SHP77 treated with DMSO at 0.1 percent for 48 hours (cell line): ENCODE measurements at regions not wholly inside any gene's neighbourhood (a gene's known extent, or its start where the extent isn't known, plus 50 kb on each side); places are given as distances from the start of the nearest gene placed in this dataset.
A peak's percentile ranks its signal among the peaks of the same experiment; 100 is the strongest.
"Not testable (repeated sequence)": the region's sequence is repeated elsewhere in the genome, so short reads cannot be mapped to it uniquely, and the experiment has no call there.

Experiments
- DNase-seq: peaks from one replicate; lab custom pipeline; 2025; lab: John Stamatoyannopoulos, UW

GRCh38 chr9:2497666-2498400 is 123.8 kb upstream of the VLDLR start:
- no peak for DNase-seq

- no peak for DNase-seq
These were observed 119.4 kb upstream of the VLDLR start for GRCh38 chr9:2502210-2502609.

- DNase-seq: no peak
These were observed 118.8 kb upstream of the VLDLR start for GRCh38 chr9:2502760-2503159.

DNA sequence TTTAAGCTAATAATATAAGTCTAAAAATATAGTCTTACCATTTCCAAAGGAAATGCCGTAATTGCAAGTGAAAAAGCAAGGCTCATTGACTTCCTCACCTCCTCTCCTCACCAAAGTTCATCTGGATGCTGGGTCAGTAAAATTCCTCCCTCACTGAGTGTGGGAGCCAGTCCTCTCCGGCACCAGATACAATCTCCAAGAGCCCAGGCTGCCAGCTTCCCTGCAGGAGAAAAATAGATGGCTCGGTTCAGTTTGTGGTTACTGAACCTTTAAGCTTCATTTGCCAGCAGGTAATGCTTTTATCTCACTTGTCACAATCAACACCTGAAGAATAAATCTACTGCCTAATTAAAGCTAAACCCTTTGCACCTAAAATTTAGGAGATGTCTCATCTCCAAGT is 115.3 kb upstream of the VLDLR start:
- DNase-seq: no peak

GRCh38 chr9:2523591-2523990 is 98.0 kb upstream of the VLDLR start:
- DNase-seq: no peak

DNA sequence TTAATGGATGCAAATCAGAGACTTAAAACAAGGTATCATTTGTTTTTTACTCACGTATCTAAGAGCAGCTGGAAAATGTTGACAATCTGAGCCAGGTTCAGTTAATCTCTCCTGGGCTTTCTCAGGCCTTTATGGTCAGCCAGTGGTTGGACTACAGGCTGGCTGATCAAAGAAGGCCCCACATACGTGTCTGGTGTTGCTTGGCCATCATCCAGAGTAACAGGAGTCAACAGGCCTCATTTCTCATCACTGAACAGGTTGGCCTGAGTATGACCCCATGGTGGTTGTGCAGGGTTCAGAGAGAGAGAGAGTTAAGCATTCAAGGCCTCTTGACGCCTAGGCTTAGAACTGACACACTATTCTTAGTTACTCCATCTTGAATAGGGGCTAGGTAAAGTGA is 97.0 kb upstream of the VLDLR start:
- no peak for DNase-seq

DNA sequence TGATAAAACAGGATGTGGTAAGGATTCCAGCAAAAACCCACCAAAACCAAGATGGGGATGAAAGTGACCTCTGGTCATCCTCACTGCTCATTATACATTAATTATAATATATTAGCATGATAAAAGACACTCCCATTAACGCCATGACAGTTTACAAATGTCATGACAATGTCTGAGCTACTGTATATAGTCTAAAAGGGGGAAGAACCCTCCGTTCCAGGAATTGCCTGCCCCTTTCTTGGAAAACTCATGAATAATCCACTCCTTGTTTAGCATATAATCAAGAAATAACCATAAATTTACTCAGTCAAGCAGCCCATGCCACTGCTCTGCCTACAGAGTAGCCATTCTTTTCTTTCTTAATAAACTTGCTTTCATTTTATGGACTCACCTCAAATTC is 96.4 kb upstream of the VLDLR start:
- no peak for DNase-seq

GRCh38 chr9:2526071-2526828 is 95.3 kb upstream of the VLDLR start:
- DNase-seq: no peak

- DNase-seq: no peak
These were observed 90.1 kb upstream of the VLDLR start for GRCh38 chr9:2531481-2531880.

DNA sequence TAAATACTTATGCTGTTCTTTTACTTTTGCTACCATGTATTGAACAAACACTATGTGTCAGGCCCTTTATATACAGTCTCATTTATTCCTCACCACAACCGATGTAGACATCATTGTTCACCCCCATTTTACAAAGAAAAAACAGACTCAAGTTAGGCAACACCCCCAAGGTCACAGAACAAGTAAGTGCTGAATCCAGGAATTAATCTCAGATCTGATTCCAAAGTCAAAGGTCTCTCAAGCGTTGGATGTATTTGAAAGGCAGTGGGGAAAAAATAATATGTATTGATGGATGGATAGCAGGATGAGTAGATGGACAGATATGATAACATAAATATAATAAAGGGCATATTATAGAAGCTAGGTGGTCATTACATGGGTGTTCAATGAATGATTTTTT is 85.1 kb upstream of the VLDLR start:
- no peak for DNase-seq

GRCh38 chr9:2545881-2546490 is 75.6 kb upstream of the VLDLR start:
- no peak for DNase-seq

- DNase-seq: not testable (repeated sequence)
These were observed 65.5 kb upstream of the VLDLR start for GRCh38 chr9:2555899-2556600.

- DNase-seq: no peak
These were observed 63.9 kb upstream of the VLDLR start for GRCh38 chr9:2557693-2558092.

DNA sequence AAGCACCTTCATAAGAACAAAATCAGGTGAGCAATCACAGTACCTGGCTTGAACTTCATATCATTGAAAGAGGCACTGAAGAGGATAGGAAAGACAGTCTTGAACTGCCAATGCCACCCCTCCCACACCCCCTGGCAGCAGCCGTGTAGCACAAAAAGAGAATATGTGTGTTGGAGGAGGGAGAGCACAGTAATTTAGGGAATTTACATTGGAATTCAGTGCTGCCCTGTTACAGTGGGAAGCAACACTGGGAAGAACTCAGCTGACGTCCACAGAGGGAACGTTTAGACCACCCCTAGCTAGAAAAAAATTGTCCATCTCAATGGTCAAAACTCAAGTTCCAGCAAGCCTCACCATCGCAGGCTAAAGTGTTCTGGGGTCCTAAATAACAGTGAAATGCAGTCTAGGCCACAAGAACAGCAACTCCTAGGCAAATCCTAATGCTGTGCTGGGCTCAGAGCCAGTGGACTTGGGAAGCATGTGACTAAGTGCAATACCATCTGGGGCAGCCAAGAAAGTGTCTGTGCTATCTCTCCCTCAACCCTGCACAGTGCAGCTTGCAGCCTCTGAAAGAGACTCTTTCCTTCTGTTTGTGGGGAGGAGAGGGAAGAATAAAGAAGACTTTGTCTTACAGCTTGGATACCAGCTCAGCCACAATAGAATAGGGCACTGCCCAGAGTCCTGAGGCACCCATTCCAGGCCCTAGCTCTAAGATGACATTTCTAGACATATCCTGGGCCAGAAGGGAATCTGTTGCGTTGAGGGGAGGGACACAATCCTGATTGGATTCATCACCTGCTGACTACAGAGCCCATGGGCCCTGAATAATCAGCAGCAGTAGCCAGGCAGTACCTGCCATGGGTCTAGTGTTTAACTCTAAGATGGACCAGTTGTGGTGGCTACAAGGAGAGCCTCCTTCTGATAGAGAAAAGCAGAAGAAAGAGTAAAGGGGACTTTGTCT is 62.1 kb upstream of the VLDLR start:
- no peak for DNase-seq

GRCh38 chr9:2560180-2560579 is 61.4 kb upstream of the VLDLR start:
- DNase-seq: no peak

DNA sequence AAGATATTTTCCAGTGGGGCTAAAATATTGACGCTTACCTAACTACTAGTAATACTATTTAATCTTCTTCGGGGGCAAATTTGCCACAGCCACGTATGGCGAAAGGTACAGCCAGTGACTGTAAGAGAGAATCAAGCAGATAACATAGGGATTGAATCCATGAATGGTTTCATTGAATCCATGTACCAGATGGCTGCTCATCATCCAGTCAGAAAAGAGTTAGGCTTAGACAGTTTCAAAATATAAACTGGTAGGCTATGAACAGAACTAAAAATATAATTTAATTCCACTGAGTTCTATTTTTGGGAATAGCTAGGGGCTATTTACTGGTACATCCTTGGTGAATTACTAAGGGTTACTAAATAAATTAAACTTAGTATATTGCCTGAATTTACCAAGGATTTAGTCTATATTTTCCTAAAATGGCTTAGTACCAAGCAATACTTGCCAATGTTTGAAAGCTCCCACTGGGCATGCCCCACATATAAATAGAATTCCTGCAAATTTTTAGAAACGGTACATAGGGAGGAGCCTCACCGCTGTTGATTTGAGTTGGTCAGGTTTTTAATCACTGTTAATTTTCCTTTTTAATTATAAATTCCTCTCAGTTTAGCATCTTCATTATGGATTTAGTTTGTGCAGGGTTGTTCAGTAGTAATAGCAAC is 55.8 kb upstream of the VLDLR start:
- no peak for DNase-seq

DNA sequence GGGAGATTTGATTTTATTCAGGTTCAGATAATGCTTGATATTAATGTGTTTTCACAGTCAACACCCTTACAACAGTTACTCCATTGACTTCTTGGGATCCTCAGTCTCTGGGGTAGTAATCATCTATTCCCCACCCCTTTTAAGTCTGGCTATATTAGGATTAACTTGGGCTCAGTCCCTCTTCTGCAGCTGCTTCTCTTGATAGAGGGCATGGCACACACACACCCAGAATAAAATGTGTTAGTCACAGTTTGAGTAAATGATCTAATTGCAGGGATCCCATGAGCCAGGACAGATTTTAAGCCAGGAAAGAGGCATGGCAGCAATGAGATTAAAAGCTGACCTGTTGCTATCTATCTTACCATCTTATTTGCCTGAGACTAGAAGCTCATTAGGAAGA is 53.7 kb upstream of the VLDLR start:
- DNase-seq: no peak

- no peak for DNase-seq
These were observed 52.9 kb upstream of the VLDLR start for GRCh38 chr9:2568689-2569088.

GRCh38 chr9:2570615-2571479 is 50.7 kb upstream of the VLDLR start:
- DNase-seq: peak; percentile 62
